Gastrocnemius medialis (tissue), 4 donors: ENCODE measurements at regions not wholly inside any gene's neighbourhood (a gene's known extent, or its start where the extent isn't known, plus 50 kb on each side); places are given as distances from the start of the nearest gene placed in this dataset.

Source experiments
- CTCF ChIP-seq, 5 experiments: fragments of 450-650 bp in 3 of 5; fragments of 200-600 bp in 2 of 5; sonication (generic) in 2 of 5; IDR thresholded peaks in 4 of 5; conservative IDR thresholded peaks in 1 of 5; 1 replicate in 4 of 5; 2 replicates in 1 of 5; pipeline ENCODE4 v1.5.1; 2016 to 2019; ENCODE audit warnings: antibody characterized with exemption in 5 of 5, mild to moderate bottlenecking in 3 of 5, moderate library complexity in 3 of 5
- POLR2A ChIP-seq, 2 donors: fragments of 450-650 bp; IDR thresholded peaks; one replicate each; pipeline ENCODE4 v1.6.1; 2017; ENCODE audit warnings: antibody characterized with exemption in 2 of 2, mild to moderate bottlenecking in 2 of 2, moderate library complexity in 2 of 2

GRCh38 chr3:78267235-78267634 is 1227.3 kb downstream of the ROBO2 start:
- TF ChIP-seq CTCF (IDR thresholded peaks at IDR 0.05 in 4 of 5, conservative IDR thresholded peaks at IDR 0.05 in 1 of 5) (no peak), POLR2A (IDR thresholded peaks at IDR 0.05) (no peak)
